GM19043 (cell line): ENCODE measurements at regions not wholly inside any gene's neighbourhood (a gene's known extent, or its start where the extent isn't known, plus 50 kb on each side); places are given as distances from the start of the nearest gene placed in this dataset.

Source experiments
- ATAC-seq: cut with Tn5 transposase; IDR thresholded peaks from one replicate; pipeline ENCODE4 v1.9.1; 2021; ENCODE audit warnings: low read depth; ENCODE audit not compliant: unreplicated experiment

- ATAC-seq = no peak
These were observed 156.4 kb upstream of the B3GALT2 start for GRCh38 chr1:193342811-193343210.

- no peak for ATAC-seq
These were observed 153.9 kb upstream of the B3GALT2 start for GRCh38 chr1:193340331-193340730.

DNA sequence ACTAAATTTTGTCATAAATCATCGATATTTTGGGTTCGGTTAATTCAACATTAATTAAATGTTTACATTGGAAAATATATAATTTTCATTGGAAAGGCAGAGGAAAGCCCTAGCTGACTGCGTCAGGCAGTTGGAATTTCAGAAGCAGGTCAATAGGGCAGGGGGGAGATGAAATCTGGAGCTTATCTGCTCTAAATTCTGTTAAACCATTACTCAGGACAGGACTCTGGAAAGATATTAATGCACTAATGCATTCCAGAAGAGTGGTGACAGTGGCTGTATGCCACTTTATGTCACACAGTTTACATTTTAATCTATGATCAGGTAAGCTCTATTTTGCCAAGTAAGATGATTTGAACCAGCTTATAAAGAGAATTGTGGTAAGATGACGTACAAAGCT, 153.0 kb upstream of the B3GALT2 start:
- ATAC-seq = no peak

DNA sequence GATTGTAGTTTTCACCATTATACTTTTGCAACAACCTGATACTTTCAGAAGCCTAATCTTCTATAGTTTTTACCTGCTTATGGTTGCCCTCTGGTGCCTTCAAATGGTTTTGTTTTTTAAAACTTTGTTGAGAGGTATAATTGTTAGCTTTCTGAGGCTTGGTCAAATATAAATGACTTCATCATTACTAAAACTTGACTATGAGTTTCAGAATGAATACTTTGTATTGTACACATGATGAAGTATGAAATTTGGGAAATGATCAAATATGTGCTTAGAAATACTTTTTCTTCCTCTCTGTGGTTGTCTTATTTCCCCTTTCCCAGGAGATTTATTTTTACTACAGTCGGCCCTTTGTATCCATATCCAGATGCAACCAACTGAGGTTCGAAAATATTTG, 151.8 kb upstream of the B3GALT2 start:
- peak; percentile 51 for ATAC-seq

GRCh38 chr1:193335806-193336428, 149.5 kb upstream of the B3GALT2 start:
- no peak for ATAC-seq

- ATAC-seq = no peak
These were observed 146.8 kb upstream of the B3GALT2 start for GRCh38 chr1:193333166-193333565.

DNA sequence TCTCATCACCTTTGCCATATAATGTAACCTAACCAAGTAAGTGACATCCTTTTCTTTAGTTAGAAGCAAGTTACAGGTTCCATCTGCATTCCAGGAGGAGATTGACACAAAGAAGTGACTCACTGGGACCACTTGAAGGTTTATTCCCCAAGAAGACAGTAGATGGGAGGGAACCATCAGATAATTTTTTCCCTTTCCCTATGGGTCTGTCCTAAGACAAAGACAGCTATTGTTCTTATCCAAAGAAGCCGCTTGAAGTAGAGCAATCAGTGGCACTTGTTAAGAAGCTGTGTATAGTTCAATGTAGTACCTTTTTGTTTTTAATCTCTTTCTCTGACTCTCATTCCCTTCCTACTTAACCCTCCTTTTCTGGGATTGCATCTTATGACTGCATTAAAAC, 139.9 kb upstream of the B3GALT2 start:
- no peak for ATAC-seq

DNA sequence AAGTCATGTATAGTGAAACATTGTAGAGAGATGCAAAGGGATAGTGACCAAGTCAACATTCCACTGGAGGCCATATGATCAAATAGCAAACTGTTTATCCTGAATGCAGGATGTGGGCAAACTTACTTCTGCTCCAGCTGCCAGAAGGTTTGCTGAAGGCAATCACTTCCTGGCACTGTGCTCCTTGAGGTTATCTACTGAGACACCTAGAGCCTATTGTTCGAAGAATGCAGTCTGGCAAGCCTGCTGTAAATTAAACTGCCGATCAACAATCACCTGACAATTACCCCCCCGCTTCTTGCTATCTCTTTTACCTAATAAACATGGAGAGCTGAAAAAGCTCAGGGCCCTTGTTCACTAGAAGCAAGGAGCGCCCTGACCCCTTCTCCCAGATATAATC, 139.4 kb upstream of the B3GALT2 start:
- ATAC-seq = no peak

GRCh38 chr1:193325042-193325441, 138.6 kb upstream of the B3GALT2 start:
- ATAC-seq = no peak

GRCh38 chr1:193322211-193322610, 135.8 kb upstream of the B3GALT2 start:
- no peak for ATAC-seq

DNA sequence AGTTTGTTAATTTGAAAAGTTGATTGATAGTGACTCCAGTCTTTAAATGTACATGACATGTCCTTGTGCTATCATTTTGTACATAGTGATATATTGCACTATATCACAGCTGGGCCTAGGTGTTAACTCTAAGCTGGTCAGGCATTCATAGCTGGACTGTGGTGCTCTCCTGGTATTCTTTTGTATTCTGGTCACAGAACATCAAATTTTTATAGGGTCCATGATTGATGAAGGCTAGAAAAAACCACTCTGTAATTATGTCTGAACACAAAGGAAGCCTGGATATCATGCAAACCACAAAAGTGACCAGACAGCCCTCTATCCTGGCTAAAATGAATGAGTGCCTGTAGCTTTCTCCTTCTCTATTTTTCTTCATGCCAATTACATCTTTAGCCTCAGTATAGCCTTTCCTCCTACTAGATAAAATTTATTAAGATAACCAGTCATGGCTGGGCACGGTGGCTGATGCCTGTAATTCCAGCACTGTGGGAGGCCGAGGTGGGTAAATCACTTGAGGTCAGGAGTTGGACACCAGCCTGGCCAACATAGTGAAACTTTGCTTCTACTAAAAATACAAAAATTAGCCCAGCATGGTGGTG, 134.9 kb upstream of the B3GALT2 start:
- no peak for ATAC-seq

DNA sequence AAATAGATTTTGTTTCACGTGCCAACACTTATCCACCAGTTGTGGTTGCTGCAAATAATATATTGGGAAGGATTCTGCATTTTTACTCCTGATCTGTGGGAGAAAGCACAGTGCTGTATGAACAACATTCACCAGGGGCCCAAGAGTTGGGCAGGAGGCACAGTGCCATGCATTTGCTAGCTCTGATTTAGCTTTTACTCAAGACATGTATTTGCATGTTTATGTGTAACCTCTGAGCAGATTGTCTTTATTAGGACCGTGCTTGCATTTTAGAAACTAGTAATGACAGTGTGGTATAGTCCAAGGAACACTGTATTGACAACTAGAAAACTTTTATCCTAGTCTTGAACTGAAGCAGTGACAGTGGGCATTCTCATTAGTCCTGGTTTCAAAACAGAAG, 133.9 kb upstream of the B3GALT2 start:
- no peak for ATAC-seq

- no peak for ATAC-seq
These were observed 131.9 kb upstream of the B3GALT2 start for GRCh38 chr1:193318347-193318746.

- no peak for ATAC-seq
These were observed 127.1 kb upstream of the B3GALT2 start for GRCh38 chr1:193313354-193314140.

DNA sequence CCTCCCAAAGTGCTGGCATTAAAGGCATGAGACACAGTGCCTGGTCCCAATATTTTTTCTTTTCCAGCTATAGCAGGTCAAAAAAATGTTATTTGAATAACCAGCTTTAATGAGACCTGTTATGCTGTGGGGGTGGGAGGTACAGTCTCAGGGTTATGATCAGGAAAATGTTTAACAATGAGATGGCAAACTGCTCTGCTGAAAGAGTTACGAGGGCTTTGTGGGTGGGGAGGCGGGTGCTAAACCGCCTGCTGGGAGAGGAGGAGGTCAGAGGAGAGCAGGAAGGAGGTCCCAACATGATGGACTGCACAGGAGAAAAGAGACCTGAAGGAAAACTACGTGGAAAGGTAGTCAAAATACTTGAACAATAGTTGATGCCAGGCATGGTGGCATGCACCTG, 126.0 kb upstream of the B3GALT2 start:
- ATAC-seq = no peak

GRCh38 chr1:193311226-193311948, 125.0 kb upstream of the B3GALT2 start:
- ATAC-seq = no peak

- ATAC-seq = no peak
These were observed 124.2 kb upstream of the B3GALT2 start for GRCh38 chr1:193310564-193310963.

- no peak for ATAC-seq
These were observed 123.6 kb upstream of the B3GALT2 start for GRCh38 chr1:193309936-193310475.

GRCh38 chr1:193308438-193308837, 122.0 kb upstream of the B3GALT2 start:
- no peak for ATAC-seq

DNA sequence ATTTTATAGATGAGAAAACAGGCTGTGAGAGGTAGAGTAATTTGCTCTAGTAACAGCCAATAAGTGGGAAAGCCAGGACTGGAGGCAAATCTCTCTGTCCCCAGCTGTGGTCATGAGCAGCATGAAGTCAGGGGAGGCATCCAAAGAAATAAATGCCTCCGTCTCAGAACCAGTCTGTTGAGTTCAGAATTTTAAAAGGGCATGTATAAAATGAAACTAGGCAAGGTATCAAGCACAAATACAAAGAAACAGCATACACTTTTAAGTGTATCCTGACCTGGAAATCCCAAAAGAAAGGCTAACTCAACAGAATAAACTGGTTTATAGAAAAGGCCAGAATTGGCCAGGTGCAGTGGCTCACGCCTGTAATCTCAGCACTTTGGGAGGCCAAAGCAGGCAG, 120.0 kb upstream of the B3GALT2 start:
- no peak for ATAC-seq
